ENCODE measurements at regions not wholly inside any gene's neighbourhood (a gene's known extent, or its start where the extent isn't known, plus 50 kb on each side); places are given as distances from the start of the nearest gene placed in this dataset.

DNA sequence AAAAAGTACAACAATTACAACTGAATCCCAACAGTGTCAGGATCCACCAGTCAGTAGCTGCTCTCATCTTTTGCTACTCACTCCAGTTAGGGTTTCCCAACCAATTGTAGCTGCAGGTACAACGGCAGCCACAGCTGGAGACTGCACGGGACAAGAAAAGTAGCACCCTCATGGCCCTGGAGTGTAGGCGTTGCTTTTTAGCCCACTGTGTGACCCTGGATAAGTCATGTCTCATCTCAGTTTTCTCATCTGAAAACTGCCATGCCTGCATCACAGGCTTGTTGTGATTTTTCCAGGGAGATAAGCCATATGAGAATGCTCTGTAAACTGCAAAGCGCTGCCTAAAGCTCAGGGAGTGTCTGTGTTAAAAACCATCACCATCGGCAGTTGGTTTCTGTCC lies 535.6 kb upstream of the IL12A start:
- Histone ChIP-seq H3K4me2 (ENCODE audit: low read length) (no peak overlapping the region), H3K79me2 (replicated peaks; ENCODE audit: insufficient read depth, low read length) (no peaks in the 10 kb centered on the region), H3K9me3 (ENCODE audit: low read length) (no peaks in the 10 kb centered on the region), H3K9me2 (ENCODE audit: insufficient read depth, low read length) (no peaks in the 10 kb centered on the region), H3K9ac (ENCODE audit: low read length) (no peak overlapping the region), H3K4me3 (ENCODE audit: low read length) (no peak overlapping the region), H3K27ac (ENCODE audit: low read length) (no peak overlapping the region), H3K36me3 (ENCODE audit: insufficient read depth, low read length) (no peaks in the 10 kb centered on the region), H2AFZ (ENCODE audit: low read depth, low read length) (no peak overlapping the region), H4K20me1 (ENCODE audit: insufficient read depth) (no peaks in the 10 kb centered on the region), H3K27me3 (ENCODE audit: insufficient read depth, low read depth, low read length) (no peaks in the 10 kb centered on the region), H3F3A (ENCODE audit: insufficient read depth, low read length, poor library complexity, severe bottlenecking) (no peaks in the 10 kb centered on the region)
- TF ChIP-seq RAD21 (conservative IDR thresholded peaks at IDR 0.05) (no peak), TAF1 (IDR thresholded peaks at IDR 0.05; ENCODE audit: low read depth) (no peak), REST (IDR thresholded peaks at IDR 0.05; ENCODE audit: borderline replicate concordance) (no peak), EZH2 (IDR thresholded peaks at IDR 0.05; ENCODE audit: borderline replicate concordance, insufficient read depth, low read length, poor library complexity, severe bottlenecking) (no peak), MXI1 (conservative IDR thresholded peaks at IDR 0.05; ENCODE audit: poor library complexity, severe bottlenecking) (no peak), SMC3 (conservative IDR thresholded peaks at IDR 0.05; ENCODE audit: poor library complexity) (no peak), POLR2AphosphoS5 (IDR thresholded peaks at IDR 0.05) (no peak), EP300 (conservative IDR thresholded peaks at IDR 0.05; ENCODE audit: poor library complexity, severe bottlenecking) (no peak)
- TF ChIP-seq, protein P1, sequence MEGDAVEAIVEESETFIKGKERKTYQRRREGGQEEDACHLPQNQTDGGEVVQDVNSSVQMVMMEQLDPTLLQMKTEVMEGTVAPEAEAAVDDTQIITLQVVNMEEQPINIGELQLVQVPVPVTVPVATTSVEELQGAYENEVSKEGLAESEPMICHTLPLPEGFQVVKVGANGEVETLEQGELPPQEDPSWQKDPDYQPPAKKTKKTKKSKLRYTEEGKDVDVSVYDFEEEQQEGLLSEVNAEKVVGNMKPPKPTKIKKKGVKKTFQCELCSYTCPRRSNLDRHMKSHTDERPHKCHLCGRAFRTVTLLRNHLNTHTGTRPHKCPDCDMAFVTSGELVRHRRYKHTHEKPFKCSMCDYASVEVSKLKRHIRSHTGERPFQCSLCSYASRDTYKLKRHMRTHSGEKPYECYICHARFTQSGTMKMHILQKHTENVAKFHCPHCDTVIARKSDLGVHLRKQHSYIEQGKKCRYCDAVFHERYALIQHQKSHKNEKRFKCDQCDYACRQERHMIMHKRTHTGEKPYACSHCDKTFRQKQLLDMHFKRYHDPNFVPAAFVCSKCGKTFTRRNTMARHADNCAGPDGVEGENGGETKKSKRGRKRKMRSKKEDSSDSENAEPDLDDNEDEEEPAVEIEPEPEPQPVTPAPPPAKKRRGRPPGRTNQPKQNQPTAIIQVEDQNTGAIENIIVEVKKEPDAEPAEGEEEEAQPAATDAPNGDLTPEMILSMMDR (IDR thresholded peaks at IDR 0.05; ENCODE audit: poor library complexity, severe bottlenecking) = no peak

DNA sequence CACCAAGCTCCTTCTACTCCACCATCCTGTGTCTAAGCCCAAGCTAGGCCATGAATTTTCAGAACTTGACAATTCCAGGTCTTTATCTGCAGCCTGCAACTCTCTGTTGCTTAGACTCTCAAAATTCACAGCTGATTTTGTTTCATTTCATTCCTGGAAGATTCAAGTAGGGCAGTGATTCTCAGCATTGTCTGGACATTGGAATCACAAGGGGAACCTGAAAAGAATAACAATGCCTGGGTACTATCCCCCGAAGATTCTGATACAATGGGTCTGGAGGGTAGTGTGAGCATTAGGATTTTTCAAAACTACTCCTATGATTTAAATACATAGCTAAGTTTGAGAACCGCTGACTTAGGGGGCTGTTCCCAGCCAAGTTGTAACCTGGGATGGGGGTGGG lies 534.7 kb upstream of the IL12A start:
- Histone ChIP-seq H2AFZ (ENCODE audit: low read depth, low read length) (no peak overlapping the region), H3K27ac (ENCODE audit: low read length) (no peak overlapping the region), H3K27me3 (ENCODE audit: insufficient read depth, low read depth, low read length) (no peaks in the 10 kb centered on the region), H3K9ac (ENCODE audit: low read length) (no peak overlapping the region), H3K9me3 (ENCODE audit: low read length) (no peaks in the 10 kb centered on the region), H3K4me3 (ENCODE audit: low read length) (no peak overlapping the region), H4K20me1 (ENCODE audit: insufficient read depth) (no peaks in the 10 kb centered on the region), H3F3A (ENCODE audit: insufficient read depth, low read length, poor library complexity, severe bottlenecking) (no peaks in the 10 kb centered on the region), H3K4me2 (ENCODE audit: low read length) (no peak overlapping the region), H3K9me2 (ENCODE audit: insufficient read depth, low read length) (no peaks in the 10 kb centered on the region), H3K36me3 (ENCODE audit: insufficient read depth, low read length) (no peaks in the 10 kb centered on the region), H3K79me2 (replicated peaks; ENCODE audit: insufficient read depth, low read length) (no peaks in the 10 kb centered on the region)
- TF ChIP-seq, protein P1 (IDR thresholded peaks at IDR 0.05; ENCODE audit: poor library complexity, severe bottlenecking) = no peak
- TF ChIP-seq EP300 (conservative IDR thresholded peaks at IDR 0.05; ENCODE audit: poor library complexity, severe bottlenecking) = no peak
- no peak for TF ChIP-seq TAF1 (IDR thresholded peaks at IDR 0.05; ENCODE audit: low read depth)
- TF ChIP-seq SMC3 (conservative IDR thresholded peaks at IDR 0.05; ENCODE audit: poor library complexity) = no peak
- TF ChIP-seq REST (IDR thresholded peaks at IDR 0.05; ENCODE audit: borderline replicate concordance) = no peak
- no peak for TF ChIP-seq MXI1 (conservative IDR thresholded peaks at IDR 0.05; ENCODE audit: poor library complexity, severe bottlenecking)
- no peak for TF ChIP-seq EZH2 (IDR thresholded peaks at IDR 0.05; ENCODE audit: borderline replicate concordance, insufficient read depth, low read length, poor library complexity, severe bottlenecking)
- no peak for TF ChIP-seq POLR2AphosphoS5 (IDR thresholded peaks at IDR 0.05)
- no peak for TF ChIP-seq RAD21 (conservative IDR thresholded peaks at IDR 0.05)

Measured in neural cell (in vitro differentiated cells).